Endodermal cell (in vitro differentiated cells): ENCODE measurements at regions not wholly inside any gene's neighbourhood (a gene's known extent, or its start where the extent isn't known, plus 50 kb on each side); places are given as distances from the start of the nearest gene placed in this dataset.

Experiments used
- DNase-seq: peaks from one replicate; pipeline ENCODE4 v3.0.0-alpha.2; 2017
- H3K27ac ChIP-seq: 2 replicates; pipeline ENCODE4 v1.5.1; 2013; ENCODE audit warnings: mild to moderate bottlenecking, low read depth, low read length, moderate library complexity
- H3K27me3 ChIP-seq: 2 replicates; pipeline ENCODE4 v1.6.1; 2013; ENCODE audit warnings: mild to moderate bottlenecking, low read length, moderate library complexity; ENCODE audit not compliant: insufficient read depth, control insufficient read depth, poor library complexity, severe bottlenecking
- H3K36me3 ChIP-seq: 2 replicates; pipeline ENCODE4 v1.7.0; 2013; ENCODE audit warnings: mild to moderate bottlenecking, low read length, moderate library complexity; ENCODE audit not compliant: control insufficient read depth, insufficient read depth
- H3K4me1 ChIP-seq: one replicate; pipeline ENCODE4 v1.7.0; 2013; ENCODE audit warnings: low read length; ENCODE audit not compliant: control insufficient read depth, insufficient read depth
- H3K4me3 ChIP-seq: 2 replicates; pipeline ENCODE4 v1.5.1; 2013; ENCODE audit warnings: mild to moderate bottlenecking, low read length, moderate library complexity
- H3K9ac ChIP-seq: 2 replicates; pipeline ENCODE4 v1.6.1; 2013; ENCODE audit warnings: mild to moderate bottlenecking, low read length, moderate library complexity; ENCODE audit not compliant: poor library complexity, severe bottlenecking; ENCODE audit errors: extremely low read depth
- H3K9me3 ChIP-seq: 2 replicates; pipeline ENCODE4 v1.6.1; 2013; ENCODE audit warnings: mild to moderate bottlenecking, low read length, moderate library complexity; ENCODE audit not compliant: control insufficient read depth
- H3K27ac Mint-ChIP-seq: 2 replicates; pipeline ENCODE4 v1.8.0; 2020; ENCODE audit warnings: mixed read lengths
- H3K27me3 Mint-ChIP-seq: 2 replicates; pipeline ENCODE4 v1.8.0; 2021; ENCODE audit warnings: mild to moderate bottlenecking, mixed read lengths; ENCODE audit not compliant: insufficient read depth
- H3K36me3 Mint-ChIP-seq: 2 replicates; pipeline ENCODE4 v1.8.0; 2020; ENCODE audit warnings: low read depth, mixed read lengths
- H3K4me1 Mint-ChIP-seq: 2 replicates; pipeline ENCODE4 v1.8.0; 2020; ENCODE audit warnings: mixed read lengths
- H3K4me3 Mint-ChIP-seq: 2 replicates; pipeline ENCODE4 v1.8.0; 2020; ENCODE audit warnings: mild to moderate bottlenecking, moderate library complexity, mixed read lengths
- H3K9me3 Mint-ChIP-seq: 2 replicates; pipeline ENCODE4 v1.8.0; 2020; ENCODE audit warnings: mild to moderate bottlenecking, mixed read lengths
- WGBS, 2 experiments: methylation state at CpG; one replicate each; pipeline versions ENCODE4 v1.1.5 to v1.1.7; 2013; ENCODE audit warnings: missing lambda C conversion rate in 2 of 2, mixed read lengths in 1 of 2; ENCODE audit not compliant: insufficient coverage in 1 of 2, insufficient read length in 1 of 2; 5-methylcytosine and 5-hydroxymethylcytosine counted together
- TF ChIP-seq, protein P1 (sequence below): fragments of 200-600 bp; sonication (generic); conservative IDR thresholded peaks from 2 replicates; pipeline ENCODE4 v1.5.0; 2021; ENCODE audit warnings: antibody characterized with exemption, mild to moderate bottlenecking

DNA sequence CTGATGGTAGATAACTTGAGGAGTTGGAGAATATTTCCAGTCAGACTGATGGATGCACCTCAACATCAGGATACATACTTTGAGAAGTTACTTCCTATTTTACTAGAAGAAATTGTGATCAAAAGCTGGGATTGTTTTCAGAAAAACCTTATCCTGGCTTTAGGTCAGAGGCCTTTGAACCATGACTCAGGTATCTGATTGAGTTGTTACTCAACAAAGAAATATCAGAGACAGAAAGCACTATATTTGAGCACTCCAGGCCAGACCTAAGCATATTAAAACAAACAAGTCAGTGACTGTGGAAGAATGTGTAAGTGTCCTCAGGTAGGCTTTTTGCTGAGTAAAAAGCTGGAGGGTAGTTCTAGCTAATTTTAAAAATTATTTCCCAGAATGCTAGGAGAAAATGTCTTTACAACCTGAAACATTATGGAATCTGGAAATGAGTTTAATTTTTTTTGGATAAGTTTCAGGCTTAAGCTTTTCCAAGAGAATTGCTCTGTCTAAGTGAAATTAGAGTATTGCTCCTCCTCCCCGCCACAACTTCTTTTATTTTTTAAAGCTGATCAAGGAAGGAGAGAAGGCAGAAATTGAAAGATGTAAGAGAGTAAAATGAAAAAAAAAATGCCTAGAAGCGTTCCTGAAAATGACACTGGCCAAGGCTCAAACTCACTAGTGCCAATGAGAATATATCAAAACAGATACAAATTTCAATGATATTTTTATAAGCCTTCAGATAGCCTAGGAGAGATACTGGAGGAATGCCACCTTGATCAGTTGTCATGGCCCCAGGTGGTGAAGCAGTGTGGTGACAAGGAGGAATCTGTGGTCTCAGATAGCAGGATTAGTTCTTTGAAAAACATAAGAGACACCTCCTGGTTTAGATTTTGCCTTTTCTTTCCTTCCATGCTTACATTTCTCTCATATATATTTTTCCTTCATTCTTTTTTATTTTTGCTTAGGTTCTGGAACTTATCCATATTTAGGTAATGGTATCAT lies 790.3 kb downstream of the TMTC2 start:
- TF ChIP-seq, protein P1, sequence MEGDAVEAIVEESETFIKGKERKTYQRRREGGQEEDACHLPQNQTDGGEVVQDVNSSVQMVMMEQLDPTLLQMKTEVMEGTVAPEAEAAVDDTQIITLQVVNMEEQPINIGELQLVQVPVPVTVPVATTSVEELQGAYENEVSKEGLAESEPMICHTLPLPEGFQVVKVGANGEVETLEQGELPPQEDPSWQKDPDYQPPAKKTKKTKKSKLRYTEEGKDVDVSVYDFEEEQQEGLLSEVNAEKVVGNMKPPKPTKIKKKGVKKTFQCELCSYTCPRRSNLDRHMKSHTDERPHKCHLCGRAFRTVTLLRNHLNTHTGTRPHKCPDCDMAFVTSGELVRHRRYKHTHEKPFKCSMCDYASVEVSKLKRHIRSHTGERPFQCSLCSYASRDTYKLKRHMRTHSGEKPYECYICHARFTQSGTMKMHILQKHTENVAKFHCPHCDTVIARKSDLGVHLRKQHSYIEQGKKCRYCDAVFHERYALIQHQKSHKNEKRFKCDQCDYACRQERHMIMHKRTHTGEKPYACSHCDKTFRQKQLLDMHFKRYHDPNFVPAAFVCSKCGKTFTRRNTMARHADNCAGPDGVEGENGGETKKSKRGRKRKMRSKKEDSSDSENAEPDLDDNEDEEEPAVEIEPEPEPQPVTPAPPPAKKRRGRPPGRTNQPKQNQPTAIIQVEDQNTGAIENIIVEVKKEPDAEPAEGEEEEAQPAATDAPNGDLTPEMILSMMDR: no peak
- peaks cover 5% of the 10 kb centered on the region for H3K4me1 ChIP-seq
- H3K36me3 Mint-ChIP-seq: no peaks in the 10 kb centered on the region
- H3K27me3 ChIP-seq: peaks cover 53% of the 10 kb centered on the region
- no peak overlapping the region for H3K27ac Mint-ChIP-seq
- H3K9me3 ChIP-seq: no peaks in the 10 kb centered on the region
- peaks cover 30% of the 10 kb centered on the region for H3K4me1 Mint-ChIP-seq
- 79% methylated on average over 2 of the region's 2 CpGs; no CpG with 5 or more reads in 1 of the 2 experiments for WGBS, 2 experiments
- H3K9me3 Mint-ChIP-seq: no peaks in the 10 kb centered on the region
- peak; percentile 60 for DNase-seq
- H3K27ac ChIP-seq: no peak overlapping the region
- H3K36me3 ChIP-seq: no peaks in the 10 kb centered on the region
- H3K4me3 ChIP-seq: peak overlapping the region; percentile 1
- H3K27me3 Mint-ChIP-seq: peaks cover 79% of the 10 kb centered on the region
- peak overlapping the region; percentile 30 for H3K9ac ChIP-seq
- H3K4me3 Mint-ChIP-seq: no peak overlapping the region

DNA sequence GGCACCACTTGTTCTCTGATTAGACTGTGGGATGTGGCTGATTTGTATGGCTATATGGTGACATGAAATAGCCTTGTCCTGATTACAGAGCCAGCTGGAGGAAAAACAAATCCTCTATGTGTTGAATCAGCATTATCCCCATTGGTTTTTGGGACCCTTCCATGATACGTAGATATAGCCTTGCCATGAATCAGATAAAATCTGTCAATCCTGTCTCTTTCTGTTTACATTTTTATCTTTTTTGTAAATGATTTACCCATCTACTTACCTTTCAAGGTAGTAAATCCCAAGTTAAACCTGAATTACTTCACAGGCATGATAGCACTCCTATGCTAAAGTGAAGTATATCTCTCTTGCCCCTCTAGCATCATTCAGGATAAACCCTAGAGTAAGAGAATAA lies 789.3 kb downstream of the TMTC2 start:
- Histone ChIP-seq H3K27me3 (peaks cover 58% of the 10 kb centered on the region), H3K27ac (no peak overlapping the region), H3K36me3 (no peaks in the 10 kb centered on the region), H3K9ac (no peak overlapping the region), H3K4me3 (no peak overlapping the region), H3K9me3 (no peaks in the 10 kb centered on the region), H3K4me1 (peaks cover 5% of the 10 kb centered on the region)
- TF ChIP-seq, protein P1: no peak
- no peak overlapping the region for H3K27ac Mint-ChIP-seq
- no peaks in the 10 kb centered on the region for H3K9me3 Mint-ChIP-seq
- H3K27me3 Mint-ChIP-seq: peaks cover 85% of the 10 kb centered on the region
- no peak for DNase-seq
- no peaks in the 10 kb centered on the region for H3K36me3 Mint-ChIP-seq
- H3K4me3 Mint-ChIP-seq: no peak overlapping the region
- H3K4me1 Mint-ChIP-seq: peaks cover 37% of the 10 kb centered on the region
- WGBS, 2 experiments: 40 to 64% methylated on average over 1 of the region's 1 CpG

DNA sequence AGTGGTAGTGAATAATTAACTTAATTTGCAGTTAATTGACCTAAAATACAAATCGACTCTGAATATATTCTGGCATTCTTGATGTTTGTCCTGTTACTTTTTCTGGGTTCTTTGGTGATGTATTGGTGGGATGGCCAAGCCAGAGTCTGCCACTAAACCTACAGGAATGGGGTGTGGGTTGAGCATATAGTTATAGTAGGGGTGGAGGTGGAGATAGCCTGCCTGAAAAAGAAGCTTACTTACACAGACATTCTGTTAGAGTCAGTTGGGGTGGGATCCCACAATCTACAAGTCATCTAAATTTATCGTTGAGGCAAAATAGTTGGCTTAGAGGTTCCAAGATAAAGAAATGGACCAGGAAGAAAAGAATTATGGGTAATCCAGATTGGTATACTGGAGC lies 787.7 kb downstream of the TMTC2 start:
- no peaks in the 10 kb centered on the region for H3K36me3 Mint-ChIP-seq
- Histone ChIP-seq H3K4me3 (no peak overlapping the region), H3K9me3 (no peaks in the 10 kb centered on the region), H3K27me3 (peaks cover 55% of the 10 kb centered on the region), H3K27ac (no peak overlapping the region), H3K9ac (no peak overlapping the region), H3K4me1 (peaks cover 5% of the 10 kb centered on the region), H3K36me3 (no peaks in the 10 kb centered on the region)
- WGBS, 2 experiments: 83 to 97% methylated on average over 1 to 2 of the region's 2 CpGs
- peaks cover 49% of the 10 kb centered on the region for H3K4me1 Mint-ChIP-seq
- TF ChIP-seq, protein P1: no peak
- H3K27ac Mint-ChIP-seq: no peak overlapping the region
- peaks cover 83% of the 10 kb centered on the region for H3K27me3 Mint-ChIP-seq
- no peak overlapping the region for H3K4me3 Mint-ChIP-seq
- H3K9me3 Mint-ChIP-seq: no peaks in the 10 kb centered on the region
- DNase-seq: no peak
